GM23338 (cell line): ENCODE measurements at regions not wholly inside any gene's neighbourhood (a gene's known extent, or its start where the extent isn't known, plus 50 kb on each side); places are given as distances from the start of the nearest gene placed in this dataset.

ENCODE experiments used
- ATAC-seq: fragments of 200-7000 bp; cut with Tn5 transposase; 3 replicates; pipeline ENCODE4 v1.9.1; 2020
- DNase-seq: peaks from one replicate; pipeline ENCODE4 v3.0.0-alpha.2; 2015; ENCODE audit warnings: low spot score
- H2AFZ ChIP-seq: fragments of 200-600 bp; sonication (generic); 2 replicates; pipeline ENCODE4 v1.8.0; 2016; ENCODE audit warnings: antibody characterized with exemption, mild to moderate bottlenecking, moderate library complexity
- H3F3A ChIP-seq: fragments of 200-600 bp; sonication (generic); replicated peaks from 2 replicates; pipeline ENCODE4 v1.8.0; 2017; ENCODE audit warnings: antibody characterized with exemption, mixed run types, low read depth
- H3K27ac ChIP-seq: fragments of 200-600 bp; sonication (generic); 2 replicates; pipeline ENCODE4 v1.6.1; 2016; ENCODE audit warnings: low read depth
- H3K27me3 ChIP-seq: fragments of 200-600 bp; sonication (generic); 2 replicates; pipeline ENCODE4 v1.8.0; 2016; ENCODE audit warnings: mild to moderate bottlenecking, mixed run types, moderate library complexity; ENCODE audit not compliant: insufficient read depth
- H3K36me3 ChIP-seq: fragments of 200-600 bp; sonication (generic); 2 replicates; pipeline ENCODE4 v1.8.0; 2016; ENCODE audit warnings: mild to moderate bottlenecking; ENCODE audit not compliant: insufficient read depth
- H3K4me1 ChIP-seq: fragments of 200-600 bp; sonication (generic); 2 replicates; pipeline ENCODE4 v1.8.0; 2016; ENCODE audit warnings: mild to moderate bottlenecking, moderate library complexity; ENCODE audit not compliant: insufficient read depth
- H3K4me2 ChIP-seq: fragments of 200-600 bp; sonication (generic); 2 replicates; pipeline ENCODE4 v1.7.1; 2017; ENCODE audit warnings: mixed run types
- H3K4me3 ChIP-seq: fragments of 200-600 bp; sonication (generic); 2 replicates; pipeline ENCODE4 v1.6.1; 2016; ENCODE audit warnings: mixed run types
- H3K79me2 ChIP-seq: fragments of 200-600 bp; sonication (generic); replicated peaks from 2 replicates; pipeline ENCODE4 v1.8.0; 2017; ENCODE audit warnings: mild to moderate bottlenecking; ENCODE audit not compliant: insufficient read depth
- H3K9me2 ChIP-seq: fragments of 200-600 bp; sonication (generic); 2 replicates; pipeline ENCODE4 v1.8.0; 2017; ENCODE audit not compliant: insufficient read depth
- H4K20me1 ChIP-seq: fragments of 200-600 bp; sonication (generic); replicated peaks from 2 replicates; pipeline ENCODE4 v1.8.0; 2017; ENCODE audit warnings: mild to moderate bottlenecking; ENCODE audit not compliant: insufficient read depth
- H3K27ac Mint-ChIP-seq: 2 replicates; pipeline ENCODE4 v1.8.0; 2020; ENCODE audit warnings: inconsistent platforms, mild to moderate bottlenecking, moderate library complexity, mixed read lengths
- H3K27me3 Mint-ChIP-seq: 3 replicates; pipeline ENCODE4 v1.8.0; 2022; ENCODE audit warnings: low read depth, mild to moderate bottlenecking, moderate library complexity, mixed read lengths, inconsistent platforms; ENCODE audit not compliant: insufficient read depth, poor library complexity
- H3K36me3 Mint-ChIP-seq: 3 replicates; pipeline ENCODE4 v1.8.0; 2021; ENCODE audit warnings: low read depth, mild to moderate bottlenecking, inconsistent platforms, moderate library complexity, mixed read lengths
- H3K4me1 Mint-ChIP-seq: 3 replicates; pipeline ENCODE4 v1.8.0; 2020; ENCODE audit warnings: mild to moderate bottlenecking, inconsistent platforms, mixed read lengths
- H3K4me3 Mint-ChIP-seq: 3 replicates; pipeline ENCODE4 v1.8.0; 2021; ENCODE audit warnings: moderate library complexity, mild to moderate bottlenecking, inconsistent platforms, mixed read lengths
- H3K9me3 Mint-ChIP-seq: 3 replicates; pipeline ENCODE4 v1.8.0; 2020; ENCODE audit warnings: moderate library complexity, mild to moderate bottlenecking, inconsistent platforms, mixed read lengths
- EZH2 ChIP-seq: fragments of 200-600 bp; sonication (generic); IDR thresholded peaks from one replicate; pipeline ENCODE4 v1.8.0; 2017; ENCODE audit warnings: antibody characterized with exemption, mild to moderate bottlenecking, low read depth; ENCODE audit not compliant: unreplicated experiment
- POLR2AphosphoS5 ChIP-seq: IDR thresholded peaks from 2 replicates; pipeline ENCODE4 v1.6.1; 2016; ENCODE audit warnings: antibody characterized with exemption, low read depth
- STAT1 ChIP-seq: IDR thresholded peaks from one replicate; pipeline ENCODE4 v1.6.1; 2016; ENCODE audit warnings: antibody characterized with exemption; ENCODE audit not compliant: unreplicated experiment
- ZNF114 ChIP-seq: fragments of 250-450 bp; sonication (Bioruptor Pico); IDR thresholded peaks from 2 replicates; pipeline ENCODE4 v1.5.0; 2020; ENCODE audit warnings: mild to moderate bottlenecking, moderate library complexity
- ZNF331 ChIP-seq: fragments of 250-450 bp; sonication (Bioruptor Pico); IDR thresholded peaks from 2 replicates; pipeline ENCODE4 v1.5.0; 2020; ENCODE audit warnings: low read depth, mild to moderate bottlenecking, moderate library complexity
- TF ChIP-seq, protein P1 (sequence below): fragments of 250-450 bp; sonication (Bioruptor Pico); IDR thresholded peaks from 2 replicates; pipeline ENCODE4 v1.5.0; 2020; ENCODE audit warnings: mild to moderate bottlenecking, moderate library complexity
- TF ChIP-seq, protein P2 (sequence below), 2 experiments: fragments of 200-600 bp in 1 of 2; sonication (generic) in 1 of 2; conservative IDR thresholded peaks; 2 replicates each; pipeline versions ENCODE4 v1.5.1 to v1.6.1; 2016 to 2017; ENCODE audit warnings: antibody characterized with exemption in 2 of 2, low read depth in 2 of 2, mild to moderate bottlenecking in 2 of 2, moderate library complexity in 1 of 2
- TF ChIP-seq, protein P3 (sequence below): IDR thresholded peaks from 2 replicates; pipeline ENCODE4 v1.6.1; 2016; ENCODE audit warnings: antibody characterized with exemption

DNA sequence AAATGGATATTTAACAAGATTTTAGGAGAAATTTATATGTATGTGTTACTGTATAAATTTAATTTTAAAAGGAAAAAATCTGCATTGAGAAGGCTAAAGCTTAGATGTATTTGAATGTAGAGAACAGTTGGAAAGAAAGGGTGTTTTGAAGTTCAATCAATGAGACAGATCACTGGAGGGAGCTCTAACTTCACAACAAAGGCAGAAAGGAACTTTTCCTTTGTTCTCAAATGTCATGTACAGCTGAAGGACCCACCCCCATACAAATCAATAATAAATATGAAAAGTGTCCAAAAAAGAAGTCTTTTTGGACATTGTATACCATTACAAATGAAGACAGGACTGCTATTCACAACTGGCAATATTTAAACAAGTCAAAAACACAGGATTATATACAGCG, 403.4 kb downstream of the DNAJB9 start:
- ATAC-seq (no peak), DNase-seq (peak; percentile 55)
- Histone ChIP-seq H3F3A (no peaks in the 10 kb centered on the region), H4K20me1 (no peaks in the 10 kb centered on the region), H3K36me3 (no peaks in the 10 kb centered on the region), H3K4me3 (no peak overlapping the region), H3K9me2 (no peaks in the 10 kb centered on the region), H3K27me3 (no peaks in the 10 kb centered on the region), H3K4me2 (no peak overlapping the region), H2AFZ (no peak overlapping the region), H3K27ac (no peak overlapping the region), H3K79me2 (no peaks in the 10 kb centered on the region), H3K4me1 (no peaks in the 10 kb centered on the region)
- H3K4me3 Mint-ChIP-seq, result no peak overlapping the region
- peaks cover 4% of the 10 kb centered on the region; the same call in 1 of the 3 replicates for H3K9me3 Mint-ChIP-seq
- no peaks in the 10 kb centered on the region for H3K27me3 Mint-ChIP-seq
- no peak overlapping the region for H3K27ac Mint-ChIP-seq
- no peaks in the 10 kb centered on the region for H3K36me3 Mint-ChIP-seq
- H3K4me1 Mint-ChIP-seq, result no peaks in the 10 kb centered on the region
- TF ChIP-seq, protein P1, sequence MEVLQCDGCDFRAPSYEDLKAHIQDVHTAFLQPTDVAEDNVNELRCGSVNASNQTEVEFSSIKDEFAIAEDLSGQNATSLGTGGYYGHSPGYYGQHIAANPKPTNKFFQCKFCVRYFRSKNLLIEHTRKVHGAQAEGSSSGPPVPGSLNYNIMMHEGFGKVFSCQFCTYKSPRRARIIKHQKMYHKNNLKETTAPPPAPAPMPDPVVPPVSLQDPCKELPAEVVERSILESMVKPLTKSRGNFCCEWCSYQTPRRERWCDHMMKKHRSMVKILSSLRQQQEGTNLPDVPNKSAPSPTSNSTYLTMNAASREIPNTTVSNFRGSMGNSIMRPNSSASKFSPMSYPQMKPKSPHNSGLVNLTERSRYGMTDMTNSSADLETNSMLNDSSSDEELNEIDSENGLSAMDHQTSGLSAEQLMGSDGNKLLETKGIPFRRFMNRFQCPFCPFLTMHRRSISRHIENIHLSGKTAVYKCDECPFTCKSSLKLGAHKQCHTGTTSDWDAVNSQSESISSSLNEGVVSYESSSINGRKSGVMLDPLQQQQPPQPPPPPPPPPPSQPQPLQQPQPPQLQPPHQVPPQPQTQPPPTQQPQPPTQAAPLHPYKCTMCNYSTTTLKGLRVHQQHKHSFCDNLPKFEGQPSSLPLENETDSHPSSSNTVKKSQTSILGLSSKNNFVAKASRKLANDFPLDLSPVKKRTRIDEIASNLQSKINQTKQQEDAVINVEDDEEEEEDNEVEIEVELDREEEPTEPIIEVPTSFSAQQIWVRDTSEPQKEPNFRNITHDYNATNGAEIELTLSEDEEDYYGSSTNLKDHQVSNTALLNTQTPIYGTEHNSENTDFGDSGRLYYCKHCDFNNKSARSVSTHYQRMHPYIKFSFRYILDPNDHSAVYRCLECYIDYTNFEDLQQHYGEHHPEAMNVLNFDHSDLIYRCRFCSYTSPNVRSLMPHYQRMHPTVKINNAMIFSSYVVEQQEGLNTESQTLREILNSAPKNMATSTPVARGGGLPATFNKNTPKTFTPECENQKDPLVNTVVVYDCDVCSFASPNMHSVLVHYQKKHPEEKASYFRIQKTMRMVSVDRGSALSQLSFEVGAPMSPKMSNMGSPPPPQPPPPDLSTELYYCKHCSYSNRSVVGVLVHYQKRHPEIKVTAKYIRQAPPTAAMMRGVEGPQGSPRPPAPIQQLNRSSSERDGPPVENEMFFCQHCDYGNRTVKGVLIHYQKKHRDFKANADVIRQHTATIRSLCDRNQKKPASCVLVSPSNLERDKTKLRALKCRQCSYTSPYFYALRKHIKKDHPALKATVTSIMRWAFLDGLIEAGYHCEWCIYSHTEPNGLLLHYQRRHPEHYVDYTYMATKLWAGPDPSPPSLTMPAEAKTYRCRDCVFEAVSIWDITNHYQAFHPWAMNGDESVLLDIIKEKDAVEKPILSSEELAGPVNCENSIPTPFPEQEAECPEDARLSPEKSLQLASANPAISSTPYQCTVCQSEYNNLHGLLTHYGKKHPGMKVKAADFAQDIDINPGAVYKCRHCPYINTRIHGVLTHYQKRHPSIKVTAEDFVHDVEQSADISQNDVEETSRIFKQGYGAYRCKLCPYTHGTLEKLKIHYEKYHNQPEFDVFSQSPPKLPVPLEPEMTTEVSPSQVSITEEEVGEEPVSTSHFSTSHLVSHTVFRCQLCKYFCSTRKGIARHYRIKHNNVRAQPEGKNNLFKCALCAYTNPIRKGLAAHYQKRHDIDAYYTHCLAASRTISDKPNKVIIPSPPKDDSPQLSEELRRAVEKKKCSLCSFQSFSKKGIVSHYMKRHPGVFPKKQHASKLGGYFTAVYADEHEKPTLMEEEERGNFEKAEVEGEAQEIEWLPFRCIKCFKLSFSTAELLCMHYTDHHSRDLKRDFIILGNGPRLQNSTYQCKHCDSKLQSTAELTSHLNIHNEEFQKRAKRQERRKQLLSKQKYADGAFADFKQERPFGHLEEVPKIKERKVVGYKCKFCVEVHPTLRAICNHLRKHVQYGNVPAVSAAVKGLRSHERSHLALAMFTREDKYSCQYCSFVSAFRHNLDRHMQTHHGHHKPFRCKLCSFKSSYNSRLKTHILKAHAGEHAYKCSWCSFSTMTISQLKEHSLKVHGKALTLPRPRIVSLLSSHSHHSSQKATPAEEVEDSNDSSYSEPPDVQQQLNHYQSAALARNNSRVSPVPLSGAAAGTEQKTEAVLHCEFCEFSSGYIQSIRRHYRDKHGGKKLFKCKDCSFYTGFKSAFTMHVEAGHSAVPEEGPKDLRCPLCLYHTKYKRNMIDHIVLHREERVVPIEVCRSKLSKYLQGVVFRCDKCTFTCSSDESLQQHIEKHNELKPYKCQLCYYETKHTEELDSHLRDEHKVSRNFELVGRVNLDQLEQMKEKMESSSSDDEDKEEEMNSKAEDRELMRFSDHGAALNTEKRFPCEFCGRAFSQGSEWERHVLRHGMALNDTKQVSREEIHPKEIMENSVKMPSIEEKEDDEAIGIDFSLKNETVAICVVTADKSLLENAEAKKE, result no peak
- TF ChIP-seq, protein P2, sequence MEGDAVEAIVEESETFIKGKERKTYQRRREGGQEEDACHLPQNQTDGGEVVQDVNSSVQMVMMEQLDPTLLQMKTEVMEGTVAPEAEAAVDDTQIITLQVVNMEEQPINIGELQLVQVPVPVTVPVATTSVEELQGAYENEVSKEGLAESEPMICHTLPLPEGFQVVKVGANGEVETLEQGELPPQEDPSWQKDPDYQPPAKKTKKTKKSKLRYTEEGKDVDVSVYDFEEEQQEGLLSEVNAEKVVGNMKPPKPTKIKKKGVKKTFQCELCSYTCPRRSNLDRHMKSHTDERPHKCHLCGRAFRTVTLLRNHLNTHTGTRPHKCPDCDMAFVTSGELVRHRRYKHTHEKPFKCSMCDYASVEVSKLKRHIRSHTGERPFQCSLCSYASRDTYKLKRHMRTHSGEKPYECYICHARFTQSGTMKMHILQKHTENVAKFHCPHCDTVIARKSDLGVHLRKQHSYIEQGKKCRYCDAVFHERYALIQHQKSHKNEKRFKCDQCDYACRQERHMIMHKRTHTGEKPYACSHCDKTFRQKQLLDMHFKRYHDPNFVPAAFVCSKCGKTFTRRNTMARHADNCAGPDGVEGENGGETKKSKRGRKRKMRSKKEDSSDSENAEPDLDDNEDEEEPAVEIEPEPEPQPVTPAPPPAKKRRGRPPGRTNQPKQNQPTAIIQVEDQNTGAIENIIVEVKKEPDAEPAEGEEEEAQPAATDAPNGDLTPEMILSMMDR (conservative IDR thresholded peaks at IDR 0.05; ENCODE audit: low read depth in 2 of 2), result peak; percentile 60 to 73
- no peak for TF ChIP-seq ZNF331

DNA sequence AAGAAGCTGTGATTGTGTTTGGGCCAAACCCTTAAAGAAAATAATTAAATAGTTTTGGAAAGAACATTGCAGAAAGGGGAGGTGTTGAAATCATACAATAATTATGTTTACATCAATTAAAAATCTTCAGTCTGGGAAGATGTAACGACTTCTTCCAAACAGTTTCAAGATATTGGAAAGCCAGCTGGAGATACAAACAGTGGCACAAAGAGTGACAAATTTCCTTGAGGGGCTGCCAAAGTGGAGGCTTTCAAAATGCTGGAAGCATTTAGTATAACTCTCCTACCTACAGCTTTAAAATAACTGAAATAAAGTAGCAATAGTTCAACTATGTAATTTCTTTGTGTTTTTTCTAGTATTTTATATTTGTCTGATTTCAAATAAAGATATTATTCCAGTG, 405.0 kb downstream of the DNAJB9 start:
- H3K27ac Mint-ChIP-seq, result no peak overlapping the region
- H3K4me3 Mint-ChIP-seq, result no peak overlapping the region
- ATAC-seq (no peak), DNase-seq (no peak)
- Histone ChIP-seq H3K36me3 (no peaks in the 10 kb centered on the region), H3F3A (no peaks in the 10 kb centered on the region), H3K4me1 (no peaks in the 10 kb centered on the region), H3K27ac (no peak overlapping the region), H3K9me2 (no peaks in the 10 kb centered on the region), H3K4me2 (no peak overlapping the region), H4K20me1 (no peaks in the 10 kb centered on the region), H3K27me3 (no peaks in the 10 kb centered on the region), H2AFZ (no peak overlapping the region), H3K4me3 (no peak overlapping the region), H3K79me2 (no peaks in the 10 kb centered on the region)
- peaks cover 3% of the 10 kb centered on the region; the same call in 2 of the 3 replicates for H3K36me3 Mint-ChIP-seq
- peaks cover 2% of the 10 kb centered on the region for H3K27me3 Mint-ChIP-seq
- no peaks in the 10 kb centered on the region for H3K4me1 Mint-ChIP-seq
- H3K9me3 Mint-ChIP-seq, result peaks cover 16% of the 10 kb centered on the region; the same call in 2 of the 3 replicates
- TF ChIP-seq, protein P2 (conservative IDR thresholded peaks at IDR 0.05; ENCODE audit: low read depth in 2 of 2), result no peak
- TF ChIP-seq ZNF114 (CRISPR knock-in tag), result no peak
- no peak for TF ChIP-seq EZH2
- TF ChIP-seq, protein P3, sequence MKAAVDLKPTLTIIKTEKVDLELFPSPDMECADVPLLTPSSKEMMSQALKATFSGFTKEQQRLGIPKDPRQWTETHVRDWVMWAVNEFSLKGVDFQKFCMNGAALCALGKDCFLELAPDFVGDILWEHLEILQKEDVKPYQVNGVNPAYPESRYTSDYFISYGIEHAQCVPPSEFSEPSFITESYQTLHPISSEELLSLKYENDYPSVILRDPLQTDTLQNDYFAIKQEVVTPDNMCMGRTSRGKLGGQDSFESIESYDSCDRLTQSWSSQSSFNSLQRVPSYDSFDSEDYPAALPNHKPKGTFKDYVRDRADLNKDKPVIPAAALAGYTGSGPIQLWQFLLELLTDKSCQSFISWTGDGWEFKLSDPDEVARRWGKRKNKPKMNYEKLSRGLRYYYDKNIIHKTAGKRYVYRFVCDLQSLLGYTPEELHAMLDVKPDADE, result no peak
- TF ChIP-seq POLR2AphosphoS5, result no peak
- TF ChIP-seq STAT1, result no peak
